Lower lobe of right lung (tissue), 2 donors: ENCODE measurements at regions not wholly inside any gene's neighbourhood (a gene's known extent, or its start where the extent isn't known, plus 50 kb on each side); places are given as distances from the start of the nearest gene placed in this dataset.

Experiments
- ATAC-seq, 2 donors: fragments of 200-7000 bp; cut with Tn5 transposase; one replicate each; pipeline ENCODE4 v1.9.1; 2020 to 2022; ENCODE audit warnings: mild to moderate bottlenecking in 2 of 2, moderate library complexity in 2 of 2
- DNase-seq: peaks from one replicate; pipeline ENCODE4 v3.0.0-alpha.2; 2020
- H3K27ac ChIP-seq: fragments of 200-600 bp; one replicate; pipeline ENCODE4 v1.8.0; 2022
- H3K27me3 ChIP-seq: fragments of 200-600 bp; one replicate; pipeline ENCODE4 v1.8.0; 2022; ENCODE audit warnings: low read depth
- H3K36me3 ChIP-seq: fragments of 200-600 bp; one replicate; pipeline ENCODE4 v1.8.0; 2022; ENCODE audit warnings: mild to moderate bottlenecking
- H3K4me1 ChIP-seq: fragments of 200-600 bp; one replicate; pipeline ENCODE4 v1.8.0; 2022
- H3K4me3 ChIP-seq: fragments of 200-600 bp; one replicate; pipeline ENCODE4 v1.8.0; 2022; ENCODE audit warnings: mild to moderate bottlenecking
- H3K9me3 ChIP-seq: fragments of 200-600 bp; one replicate; pipeline ENCODE4 v1.8.0; 2022
- CTCF ChIP-seq: fragments of 200-600 bp; IDR thresholded peaks from one replicate; pipeline ENCODE4 v1.8.0; 2022; ENCODE audit warnings: antibody characterized with exemption, mild to moderate bottlenecking
- intact Hi-C: fragments of 100-400 bp; cut with DNase I; formaldehyde crosslinking; loops from one replicate; pipeline ENCODE4 v1.11.0; 2022
- donor health status: DM: no; HTN: yes; CAD: no; lungs with severe emphysema.

DNA sequence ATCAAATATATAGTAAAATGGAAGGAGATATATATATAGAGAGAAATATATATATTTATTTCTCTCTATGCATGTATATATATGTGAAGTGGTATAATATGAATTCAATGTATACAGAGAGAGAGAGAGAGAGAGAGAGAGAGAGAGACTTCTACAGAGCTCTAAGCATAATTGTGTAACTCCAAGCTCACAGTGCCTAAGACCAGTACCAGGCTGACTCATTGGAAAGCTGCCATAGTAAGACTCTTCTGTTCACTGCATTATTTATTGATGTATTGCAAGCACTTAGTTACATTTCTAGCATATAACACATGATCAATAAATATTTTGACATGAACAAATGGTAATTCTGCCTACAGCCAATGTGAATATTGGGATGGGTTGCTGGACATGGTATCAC is 1734.7 kb downstream of the SLITRK1 start:
- H3K36me3 ChIP-seq: no peaks in the 10 kb centered on the region
- DNase-seq (no peak), ATAC-seq (no peak)
- H3K27ac ChIP-seq: no peak overlapping the region
- TF ChIP-seq CTCF: no peak
- no peak overlapping the region for H3K4me3 ChIP-seq
- no peaks in the 10 kb centered on the region for H3K9me3 ChIP-seq
- intact Hi-C loops: no loop called here
- H3K27me3 ChIP-seq: no peaks in the 10 kb centered on the region
- H3K4me1 ChIP-seq: no peaks in the 10 kb centered on the region

DNA sequence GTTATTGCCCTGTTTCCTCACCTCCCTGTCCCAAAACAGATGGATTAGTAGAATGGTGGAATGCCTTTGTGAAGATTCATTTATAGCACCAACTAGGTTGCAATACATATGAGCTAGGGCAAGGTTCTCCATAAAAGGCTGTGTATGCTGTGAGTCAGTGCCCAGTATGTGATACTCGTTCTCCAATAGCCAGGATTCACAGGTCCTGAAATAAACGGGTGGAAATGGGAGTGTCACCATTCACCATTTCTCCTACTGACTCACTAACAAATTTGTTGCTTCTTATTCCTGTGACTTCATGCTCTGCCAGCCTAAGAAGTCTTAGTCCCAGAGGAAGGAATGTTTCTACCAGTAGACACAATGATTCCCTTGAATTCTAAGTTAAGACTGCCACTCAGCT is 1745.4 kb downstream of the SLITRK1 start:
- H3K4me3 ChIP-seq: no peak overlapping the region
- ATAC-seq (no peak), DNase-seq (no peak)
- H3K9me3 ChIP-seq: no peaks in the 10 kb centered on the region
- intact Hi-C loops: no loop called here
- H3K4me1 ChIP-seq: no peaks in the 10 kb centered on the region
- TF ChIP-seq CTCF: no peak
- no peak overlapping the region for H3K27ac ChIP-seq
- H3K36me3 ChIP-seq: no peaks in the 10 kb centered on the region
- H3K27me3 ChIP-seq: no peaks in the 10 kb centered on the region

- Histone ChIP-seq H3K27ac (no peak overlapping the region), H3K9me3 (no peaks in the 10 kb centered on the region), H3K4me3 (no peak overlapping the region), H3K36me3 (no peaks in the 10 kb centered on the region), H3K4me1 (no peaks in the 10 kb centered on the region), H3K27me3 (no peaks in the 10 kb centered on the region)
- TF ChIP-seq CTCF: no peak
- DNase-seq: no peak
- intact Hi-C loops: no loop called here
- ATAC-seq: no peak
Observed at GRCh38 chr13:82129281-82129680, 1753.0 kb downstream of the SLITRK1 start.

DNA sequence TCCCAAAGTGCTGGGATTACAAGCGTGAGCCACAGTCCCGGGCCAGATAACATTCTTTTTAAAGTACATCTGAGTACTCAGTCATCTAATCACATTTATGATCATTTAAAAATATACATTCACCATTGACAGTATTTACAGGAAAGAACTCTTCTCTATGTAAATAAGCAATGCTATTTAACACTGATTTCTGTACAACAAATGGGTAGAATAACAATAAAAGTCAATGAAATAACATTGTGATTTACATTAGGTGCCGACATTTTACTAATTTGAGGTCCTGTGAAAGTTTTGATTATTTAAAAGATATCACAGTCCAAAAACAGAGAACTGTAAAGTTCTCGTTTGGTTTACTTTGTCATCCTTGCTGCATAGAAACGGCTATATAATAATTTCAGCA is 1763.7 kb downstream of the SLITRK1 start:
- no peak overlapping the region for H3K4me3 ChIP-seq
- H3K27me3 ChIP-seq: no peaks in the 10 kb centered on the region
- intact Hi-C loops: no loop called here
- DNase-seq: no peak
- TF ChIP-seq CTCF: no peak
- no peaks in the 10 kb centered on the region for H3K36me3 ChIP-seq
- ATAC-seq: no peak
- no peak overlapping the region for H3K27ac ChIP-seq
- no peaks in the 10 kb centered on the region for H3K9me3 ChIP-seq
- no peaks in the 10 kb centered on the region for H3K4me1 ChIP-seq

GRCh38 chr13:82116422-82116989 is 1765.8 kb downstream of the SLITRK1 start:
- no peaks in the 10 kb centered on the region for H3K27me3 ChIP-seq
- H3K4me1 ChIP-seq: no peaks in the 10 kb centered on the region
- H3K27ac ChIP-seq: no peak overlapping the region
- H3K9me3 ChIP-seq: no peaks in the 10 kb centered on the region
- DNase-seq (no peak), ATAC-seq (no peak)
- intact Hi-C loops: no loop called here
- H3K36me3 ChIP-seq: no peaks in the 10 kb centered on the region
- no peak overlapping the region for H3K4me3 ChIP-seq
- no peak for TF ChIP-seq CTCF

DNA sequence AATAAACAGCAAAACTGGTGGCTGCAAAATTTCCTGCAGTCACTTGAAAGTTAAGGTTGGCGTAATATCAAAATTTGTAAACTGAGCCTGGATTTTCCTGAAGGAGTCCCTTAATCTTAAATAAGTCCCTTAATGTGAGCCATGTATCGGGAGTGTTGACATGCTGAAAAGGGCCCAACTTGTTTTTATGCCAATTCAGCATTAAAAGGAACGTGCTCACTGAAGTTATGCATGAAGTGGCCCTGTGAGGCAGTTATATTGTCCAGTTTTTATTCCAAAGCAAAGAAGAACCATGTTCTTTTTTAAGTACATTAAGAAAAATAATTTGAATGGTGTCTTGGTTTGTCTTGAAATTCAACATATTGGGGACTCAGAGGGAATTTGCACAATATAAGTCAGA is 1766.9 kb downstream of the SLITRK1 start:
- Histone ChIP-seq H3K9me3 (no peaks in the 10 kb centered on the region), H3K27ac (no peak overlapping the region), H3K4me3 (no peak overlapping the region), H3K27me3 (no peaks in the 10 kb centered on the region), H3K36me3 (no peaks in the 10 kb centered on the region), H3K4me1 (no peaks in the 10 kb centered on the region)
- intact Hi-C loops: no loop called here
- ATAC-seq (no peak), DNase-seq (no peak)
- TF ChIP-seq CTCF: no peak
